ENCODE measurements at regions not wholly inside any gene's neighbourhood (a gene's known extent, or its start where the extent isn't known, plus 50 kb on each side); places are given as distances from the start of the nearest gene placed in this dataset.

GRCh38 chr3:20857636-20858035 is 671.6 kb upstream of the SGO1 start:
- no peak overlapping the region for H4K91ac ChIP-seq (ENCODE audit: low read depth, low read length)
- no peaks in the 10 kb centered on the region for H3K79me1 ChIP-seq (ENCODE audit: low read length)
- no peaks in the 10 kb centered on the region for H3K4me1 ChIP-seq (ENCODE audit: control insufficient read depth in 1 of 2, insufficient read depth in 2 of 2, low read length in 2 of 2)
- no peak overlapping the region for H3K4me3 ChIP-seq (ENCODE audit: low read depth, low read length)
- H3K79me2 ChIP-seq (ENCODE audit: control insufficient read depth, insufficient read depth, low read length, poor library complexity), result no peaks in the 10 kb centered on the region
- no peaks in the 10 kb centered on the region for H3K27me3 ChIP-seq (ENCODE audit: insufficient read depth, low read length)
- WGBS (ENCODE audit: extremely low coverage, insufficient coverage, insufficient read length), result no CpG with 5 or more reads among the region's 2 CpGs
- no peak overlapping the region for H2BK12ac ChIP-seq (ENCODE audit: low read length)
- H3K9me3 ChIP-seq (ENCODE audit: insufficient read depth, low read depth, low read length), result no peaks in the 10 kb centered on the region
- H3K9ac ChIP-seq (ENCODE audit: low read length), result no peak overlapping the region
- H3K14ac ChIP-seq (ENCODE audit: low read length), result no peak overlapping the region
- H3K23ac ChIP-seq (ENCODE audit: low read length), result no peak overlapping the region
- H2BK120ac ChIP-seq (ENCODE audit: insufficient read depth, low read length, poor library complexity), result no peak overlapping the region
- peak in 1 of 2 donors; percentile 4 for DNase-seq
- H2AFZ ChIP-seq (ENCODE audit: insufficient read depth, low read length, poor library complexity), result no peak overlapping the region
- H2AK5ac ChIP-seq (ENCODE audit: low read length), result no peak overlapping the region
- H2BK5ac ChIP-seq (ENCODE audit: low read depth, low read length, poor library complexity), result no peak overlapping the region
- H4K12ac ChIP-seq (ENCODE audit: low read depth, low read length), result no peak overlapping the region
- no peak overlapping the region for H3K4me2 ChIP-seq (ENCODE audit: low read length)
- H3K18ac ChIP-seq (ENCODE audit: low read length), result no peak overlapping the region
- H3K27ac ChIP-seq (ENCODE audit: low read depth, low read length), result no peak overlapping the region
- H3K4ac ChIP-seq (ENCODE audit: low read depth, low read length), result no peak overlapping the region
- H4K8ac ChIP-seq (ENCODE audit: low read depth, low read length), result no peak overlapping the region
- H3K36me3 ChIP-seq (ENCODE audit: control insufficient read depth in 1 of 2, insufficient read depth in 2 of 2, low read length in 2 of 2), result no peaks in the 10 kb centered on the region

GRCh38 chr3:20853890-20854289 is 667.9 kb upstream of the SGO1 start:
- Histone ChIP-seq H3K4me3 (ENCODE audit: low read depth, low read length) (no peak overlapping the region), H3K36me3 (ENCODE audit: control insufficient read depth in 1 of 2, insufficient read depth in 2 of 2, low read length in 2 of 2) (no peaks in the 10 kb centered on the region), H3K23ac (ENCODE audit: low read length) (no peak overlapping the region), H2AFZ (ENCODE audit: insufficient read depth, low read length, poor library complexity) (no peak overlapping the region), H2AK5ac (ENCODE audit: low read length) (no peak overlapping the region), H3K4me2 (ENCODE audit: low read length) (no peak overlapping the region), H3K9me3 (ENCODE audit: insufficient read depth, low read depth, low read length) (no peaks in the 10 kb centered on the region), H2BK12ac (ENCODE audit: low read length) (no peak overlapping the region), H2BK5ac (ENCODE audit: low read depth, low read length, poor library complexity) (no peak overlapping the region), H3K27ac (ENCODE audit: low read depth, low read length) (no peak overlapping the region), H2BK120ac (ENCODE audit: insufficient read depth, low read length, poor library complexity) (no peak overlapping the region), H3K4me1 (ENCODE audit: control insufficient read depth in 1 of 2, insufficient read depth in 2 of 2, low read length in 2 of 2) (peaks cover 0 to 3% of the 10 kb centered on the region in 2 experiments), H3K14ac (ENCODE audit: low read length) (no peak overlapping the region), H3K9ac (ENCODE audit: low read length) (no peak overlapping the region), H3K27me3 (ENCODE audit: insufficient read depth, low read length) (no peaks in the 10 kb centered on the region), H4K8ac (ENCODE audit: low read depth, low read length) (no peak overlapping the region), H4K91ac (ENCODE audit: low read depth, low read length) (no peak overlapping the region), H3K4ac (ENCODE audit: low read depth, low read length) (no peak overlapping the region), H3K79me1 (ENCODE audit: low read length) (no peaks in the 10 kb centered on the region), H4K12ac (ENCODE audit: low read depth, low read length) (no peak overlapping the region), H3K18ac (ENCODE audit: low read length) (no peak overlapping the region), H3K79me2 (ENCODE audit: control insufficient read depth, insufficient read depth, low read length, poor library complexity) (no peaks in the 10 kb centered on the region)
- no peak for DNase-seq
- WGBS (ENCODE audit: extremely low coverage, insufficient coverage, insufficient read length), result no CpG with 5 or more reads among the region's 1 CpG

- H4K91ac ChIP-seq (ENCODE audit: low read depth, low read length), result no peak overlapping the region
- H3K79me2 ChIP-seq (ENCODE audit: control insufficient read depth, insufficient read depth, low read length, poor library complexity), result no peaks in the 10 kb centered on the region
Measured at GRCh38 chr3:20852712-20853111, 666.7 kb upstream of the SGO1 start.

GRCh38 chr3:20849975-20850374 is 664.0 kb upstream of the SGO1 start:
- H2AK5ac ChIP-seq (ENCODE audit: low read length), result no peak overlapping the region
- no peak overlapping the region for H2BK120ac ChIP-seq (ENCODE audit: insufficient read depth, low read length, poor library complexity)
- H2AFZ ChIP-seq (ENCODE audit: insufficient read depth, low read length, poor library complexity), result no peak overlapping the region
- H3K4me3 ChIP-seq (ENCODE audit: low read depth, low read length), result no peak overlapping the region
- no CpG with 5 or more reads among the region's 5 CpGs for WGBS (ENCODE audit: extremely low coverage, insufficient coverage, insufficient read length)
- no peaks in the 10 kb centered on the region for H3K79me2 ChIP-seq (ENCODE audit: control insufficient read depth, insufficient read depth, low read length, poor library complexity)
- H3K4me2 ChIP-seq (ENCODE audit: low read length), result no peak overlapping the region
- no peaks in the 10 kb centered on the region for H3K79me1 ChIP-seq (ENCODE audit: low read length)
- H3K9me3 ChIP-seq (ENCODE audit: insufficient read depth, low read depth, low read length), result no peaks in the 10 kb centered on the region
- H2BK5ac ChIP-seq (ENCODE audit: low read depth, low read length, poor library complexity), result no peak overlapping the region
- H3K4ac ChIP-seq (ENCODE audit: low read depth, low read length), result no peak overlapping the region
- no peak overlapping the region for H3K27ac ChIP-seq (ENCODE audit: low read depth, low read length)
- no peak overlapping the region for H3K14ac ChIP-seq (ENCODE audit: low read length)
- no peak overlapping the region for H4K91ac ChIP-seq (ENCODE audit: low read depth, low read length)
- H4K12ac ChIP-seq (ENCODE audit: low read depth, low read length), result no peak overlapping the region
- peaks cover 0 to 3% of the 10 kb centered on the region in 2 experiments for H3K4me1 ChIP-seq (ENCODE audit: control insufficient read depth in 1 of 2, insufficient read depth in 2 of 2, low read length in 2 of 2)
- DNase-seq, result no peak
- H3K27me3 ChIP-seq (ENCODE audit: insufficient read depth, low read length), result no peaks in the 10 kb centered on the region
- H2BK12ac ChIP-seq (ENCODE audit: low read length), result no peak overlapping the region
- no peak overlapping the region for H3K18ac ChIP-seq (ENCODE audit: low read length)
- H3K23ac ChIP-seq (ENCODE audit: low read length), result no peak overlapping the region
- H4K8ac ChIP-seq (ENCODE audit: low read depth, low read length), result no peak overlapping the region
- no peak overlapping the region for H3K9ac ChIP-seq (ENCODE audit: low read length)
- H3K36me3 ChIP-seq (ENCODE audit: control insufficient read depth in 1 of 2, insufficient read depth in 2 of 2, low read length in 2 of 2), result no peaks in the 10 kb centered on the region

More at GRCh38 chr3:20852712-20853111, 666.7 kb upstream of the SGO1 start:
- H3K4me3 ChIP-seq (ENCODE audit: low read depth, low read length), result no peak overlapping the region
- H3K79me1 ChIP-seq (ENCODE audit: low read length), result no peaks in the 10 kb centered on the region
- H3K4me1 ChIP-seq (ENCODE audit: control insufficient read depth in 1 of 2, insufficient read depth in 2 of 2, low read length in 2 of 2), result peaks cover 0 to 3% of the 10 kb centered on the region in 2 experiments
- no peak overlapping the region for H3K27ac ChIP-seq (ENCODE audit: low read depth, low read length)
- whole genome bisulfite sequencing (ENCODE audit: extremely low coverage, insufficient coverage, insufficient read length), result no CpG with 5 or more reads among the region's 2 CpGs
- no peak overlapping the region for H2BK120ac ChIP-seq (ENCODE audit: insufficient read depth, low read length, poor library complexity)
- H3K23ac ChIP-seq (ENCODE audit: low read length), result no peak overlapping the region
- H3K36me3 ChIP-seq (ENCODE audit: control insufficient read depth in 1 of 2, insufficient read depth in 2 of 2, low read length in 2 of 2), result no peaks in the 10 kb centered on the region
- H3K14ac ChIP-seq (ENCODE audit: low read length), result no peak overlapping the region
- H2BK5ac ChIP-seq (ENCODE audit: low read depth, low read length, poor library complexity), result no peak overlapping the region
- H3K4ac ChIP-seq (ENCODE audit: low read depth, low read length), result no peak overlapping the region
- no peak overlapping the region for H2AFZ ChIP-seq (ENCODE audit: insufficient read depth, low read length, poor library complexity)
- no peak overlapping the region for H2AK5ac ChIP-seq (ENCODE audit: low read length)
- H4K8ac ChIP-seq (ENCODE audit: low read depth, low read length), result no peak overlapping the region
- H3K9me3 ChIP-seq (ENCODE audit: insufficient read depth, low read depth, low read length), result no peaks in the 10 kb centered on the region
- H2BK12ac ChIP-seq (ENCODE audit: low read length), result no peak overlapping the region
- H3K18ac ChIP-seq (ENCODE audit: low read length), result no peak overlapping the region
- no peak overlapping the region for H3K9ac ChIP-seq (ENCODE audit: low read length)
- H4K12ac ChIP-seq (ENCODE audit: low read depth, low read length), result no peak overlapping the region
- no peaks in the 10 kb centered on the region for H3K27me3 ChIP-seq (ENCODE audit: insufficient read depth, low read length)
- DNase-seq, result no peak
- no peak overlapping the region for H3K4me2 ChIP-seq (ENCODE audit: low read length)

Data from trophoblast cell (in vitro differentiated cells and primary cell).